KMS-11 (cell line): ENCODE measurements at regions not wholly inside any gene's neighbourhood (a gene's known extent, or its start where the extent isn't known, plus 50 kb on each side); places are given as distances from the start of the nearest gene placed in this dataset.

ENCODE experiments used
- H2AFZ ChIP-seq: fragments of 200-600 bp; sonication (generic); 2 replicates; pipeline ENCODE4 v1.6.1; 2016; ENCODE audit warnings: antibody characterized with exemption, mixed run types, low read depth
- H3K27ac ChIP-seq: fragments of 200-600 bp; sonication (generic); 2 replicates; pipeline ENCODE4 v1.6.1; 2016; ENCODE audit warnings: mild to moderate bottlenecking, mixed run types
- H3K27me3 ChIP-seq: fragments of 200-600 bp; sonication (generic); 2 replicates; pipeline ENCODE4 v1.6.1; 2017; ENCODE audit warnings: mild to moderate bottlenecking, low read depth, mixed run types, moderate library complexity; ENCODE audit not compliant: insufficient read depth
- H3K36me3 ChIP-seq: fragments of 200-600 bp; sonication (generic); 2 replicates; pipeline ENCODE4 v1.6.1; 2017; ENCODE audit warnings: mild to moderate bottlenecking, mixed run types; ENCODE audit not compliant: insufficient read depth
- H3K4me1 ChIP-seq: fragments of 200-600 bp; sonication (generic); 2 replicates; pipeline ENCODE4 v1.6.1; 2016; ENCODE audit warnings: mild to moderate bottlenecking, low read depth, mixed run types; ENCODE audit not compliant: poor library complexity, severe bottlenecking
- H3K4me2 ChIP-seq: fragments of 200-600 bp; sonication (generic); 2 replicates; pipeline ENCODE4 v1.7.0; 2016; ENCODE audit warnings: mild to moderate bottlenecking, mixed run types
- H3K4me3 ChIP-seq: fragments of 200-600 bp; sonication (generic); IDR thresholded peaks from 2 replicates; pipeline ENCODE4 v1.6.1; 2017; ENCODE audit warnings: low read depth, low read length, mixed read lengths; ENCODE audit not compliant: insufficient read depth
- H3K79me2 ChIP-seq: fragments of 200-600 bp; sonication (generic); 2 replicates; pipeline ENCODE4 v1.6.1; 2016; ENCODE audit warnings: low read depth, mixed run types; ENCODE audit not compliant: insufficient read depth
- H3K9ac ChIP-seq: fragments of 200-600 bp; sonication (generic); 2 replicates; pipeline ENCODE4 v1.6.1; 2016; ENCODE audit warnings: mild to moderate bottlenecking, mixed run types
- H4K20me1 ChIP-seq: fragments of 200-600 bp; sonication (generic); 2 replicates; pipeline ENCODE4 v1.6.1; 2016; ENCODE audit warnings: mild to moderate bottlenecking, mixed run types; ENCODE audit not compliant: insufficient read depth
- TF ChIP-seq, protein P1 (sequence below): fragments of 200-600 bp; sonication (generic); conservative IDR thresholded peaks from 2 replicates; pipeline ENCODE4 v1.6.1; 2017; ENCODE audit warnings: low read depth, mild to moderate bottlenecking, antibody characterized with exemption, low read length, moderate library complexity, mixed read lengths

DNA sequence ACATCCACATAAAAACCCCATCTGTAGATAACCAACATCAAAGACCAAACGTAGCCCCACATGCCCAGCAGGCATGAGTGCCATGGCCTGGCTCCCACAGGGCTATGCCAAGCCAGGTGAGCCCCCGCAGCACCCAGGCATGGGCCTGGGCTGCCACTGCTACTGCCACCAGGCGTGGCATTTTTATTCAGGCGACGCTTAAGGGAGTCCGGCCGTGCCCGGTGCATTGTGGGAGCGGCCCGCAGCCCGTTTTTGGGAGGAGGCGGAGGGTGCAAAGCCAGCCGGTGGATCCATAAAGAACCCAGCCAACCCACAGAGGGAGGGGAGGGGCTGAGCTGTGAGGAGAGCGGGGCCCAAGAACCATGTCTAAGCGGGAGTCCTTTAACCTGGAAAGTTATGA, 83.6 kb downstream of the XIST start:
- no peak overlapping the region for H3K4me3 ChIP-seq
- H3K4me2 ChIP-seq = no peak overlapping the region
- H3K36me3 ChIP-seq = no peaks in the 10 kb centered on the region
- no peaks in the 10 kb centered on the region for H3K27me3 ChIP-seq
- no peak overlapping the region for H3K9ac ChIP-seq
- TF ChIP-seq, protein P1, sequence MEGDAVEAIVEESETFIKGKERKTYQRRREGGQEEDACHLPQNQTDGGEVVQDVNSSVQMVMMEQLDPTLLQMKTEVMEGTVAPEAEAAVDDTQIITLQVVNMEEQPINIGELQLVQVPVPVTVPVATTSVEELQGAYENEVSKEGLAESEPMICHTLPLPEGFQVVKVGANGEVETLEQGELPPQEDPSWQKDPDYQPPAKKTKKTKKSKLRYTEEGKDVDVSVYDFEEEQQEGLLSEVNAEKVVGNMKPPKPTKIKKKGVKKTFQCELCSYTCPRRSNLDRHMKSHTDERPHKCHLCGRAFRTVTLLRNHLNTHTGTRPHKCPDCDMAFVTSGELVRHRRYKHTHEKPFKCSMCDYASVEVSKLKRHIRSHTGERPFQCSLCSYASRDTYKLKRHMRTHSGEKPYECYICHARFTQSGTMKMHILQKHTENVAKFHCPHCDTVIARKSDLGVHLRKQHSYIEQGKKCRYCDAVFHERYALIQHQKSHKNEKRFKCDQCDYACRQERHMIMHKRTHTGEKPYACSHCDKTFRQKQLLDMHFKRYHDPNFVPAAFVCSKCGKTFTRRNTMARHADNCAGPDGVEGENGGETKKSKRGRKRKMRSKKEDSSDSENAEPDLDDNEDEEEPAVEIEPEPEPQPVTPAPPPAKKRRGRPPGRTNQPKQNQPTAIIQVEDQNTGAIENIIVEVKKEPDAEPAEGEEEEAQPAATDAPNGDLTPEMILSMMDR = no peak
- H3K4me1 ChIP-seq = peaks cover 25% of the 10 kb centered on the region
- no peak overlapping the region for H3K27ac ChIP-seq
- H4K20me1 ChIP-seq = no peaks in the 10 kb centered on the region
- H2AFZ ChIP-seq = no peak overlapping the region
- H3K79me2 ChIP-seq = no peaks in the 10 kb centered on the region

DNA sequence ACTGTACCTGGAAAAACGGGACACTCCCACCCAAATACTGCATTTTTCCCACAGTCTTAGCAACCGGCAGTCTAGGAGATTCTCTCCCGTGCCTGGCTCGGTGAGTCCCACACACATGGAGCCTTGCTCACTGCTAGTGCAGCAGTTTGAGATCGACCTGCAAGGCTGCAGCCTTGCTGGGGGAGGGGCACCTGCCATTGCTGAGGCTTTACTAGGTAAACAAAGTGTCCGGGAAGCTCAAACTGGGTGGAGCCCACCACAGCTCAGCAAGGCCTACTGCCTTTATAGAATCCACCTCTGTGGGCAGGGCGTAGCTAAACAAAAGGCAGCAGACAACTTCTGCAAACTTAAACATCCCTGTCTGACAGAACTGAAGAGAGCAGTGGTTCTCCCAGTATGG, 84.4 kb downstream of the XIST start:
- TF ChIP-seq, protein P1 = no peak
- Histone ChIP-seq H3K4me1 (peaks cover 25% of the 10 kb centered on the region), H4K20me1 (no peaks in the 10 kb centered on the region), H3K9ac (no peak overlapping the region), H3K4me3 (no peak overlapping the region), H3K36me3 (no peaks in the 10 kb centered on the region), H3K27ac (no peak overlapping the region), H2AFZ (no peak overlapping the region), H3K4me2 (no peak overlapping the region), H3K27me3 (no peaks in the 10 kb centered on the region), H3K79me2 (no peaks in the 10 kb centered on the region)

DNA sequence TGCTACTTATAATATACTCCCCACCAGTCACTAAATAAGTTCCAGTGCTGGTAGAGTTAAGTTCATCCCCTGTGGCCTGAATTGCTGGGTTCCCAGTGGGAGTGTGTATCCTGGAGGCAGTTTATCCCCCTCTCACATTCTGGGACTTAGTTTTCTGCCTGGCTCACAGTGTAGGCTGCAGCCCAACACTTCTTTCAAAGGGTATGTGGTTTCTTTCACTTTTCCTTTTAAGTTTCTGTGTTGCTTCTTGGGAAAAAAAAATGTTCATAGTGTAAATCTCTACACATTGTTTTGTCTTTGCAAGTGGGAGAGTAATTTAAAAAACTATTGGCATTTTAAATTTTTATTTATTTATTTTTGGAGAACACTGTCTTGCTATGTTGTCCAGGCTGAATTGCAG, 85.5 kb downstream of the XIST start:
- no peaks in the 10 kb centered on the region for H3K79me2 ChIP-seq
- TF ChIP-seq, protein P1 = no peak
- 0 out of 2 replicates have a peak overlapping the region, but pooled peaks have one; percentile 17 for H3K4me2 ChIP-seq
- no peak overlapping the region for H2AFZ ChIP-seq
- H3K4me3 ChIP-seq = no peak overlapping the region
- no peaks in the 10 kb centered on the region for H3K36me3 ChIP-seq
- peaks cover 25% of the 10 kb centered on the region for H3K4me1 ChIP-seq
- no peak overlapping the region for H3K9ac ChIP-seq
- H4K20me1 ChIP-seq = no peaks in the 10 kb centered on the region
- H3K27me3 ChIP-seq = no peaks in the 10 kb centered on the region
- no peak overlapping the region for H3K27ac ChIP-seq

DNA sequence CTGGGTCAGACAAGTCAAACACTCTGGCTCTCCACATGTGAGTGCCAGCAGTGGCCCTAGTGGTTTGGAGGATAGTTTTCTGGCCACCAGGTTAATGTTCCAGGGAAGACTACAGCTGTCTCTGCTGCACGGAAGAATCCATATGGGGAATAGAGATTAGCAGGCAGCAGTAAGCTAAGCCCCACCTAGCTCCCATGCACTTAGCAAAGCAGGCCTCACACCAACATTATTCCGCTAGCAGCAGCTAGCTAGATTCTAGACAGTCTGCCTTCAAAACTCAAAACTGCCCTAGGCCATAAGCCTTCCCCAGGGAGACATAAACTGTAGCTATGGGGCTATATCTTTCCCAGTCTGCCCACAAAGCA, 86.1 kb downstream of the XIST start:
- H3K79me2 ChIP-seq = no peaks in the 10 kb centered on the region
- H3K36me3 ChIP-seq = no peaks in the 10 kb centered on the region
- H2AFZ ChIP-seq = no peak overlapping the region
- H3K4me3 ChIP-seq = no peak overlapping the region
- H3K27ac ChIP-seq = no peak overlapping the region
- no peaks in the 10 kb centered on the region for H3K27me3 ChIP-seq
- TF ChIP-seq, protein P1 = no peak
- H3K9ac ChIP-seq = no peak overlapping the region
- 0 out of 2 replicates have a peak overlapping the region, but pooled peaks have one; percentile 17 for H3K4me2 ChIP-seq
- no peaks in the 10 kb centered on the region for H4K20me1 ChIP-seq
- peaks cover 25% of the 10 kb centered on the region for H3K4me1 ChIP-seq
